ENCODE measurements at regions not wholly inside any gene's neighbourhood (a gene's known extent, or its start where the extent isn't known, plus 50 kb on each side); places are given as distances from the start of the nearest gene placed in this dataset.

- Histone ChIP-seq H3K27me3 (ENCODE audit: control insufficient read depth, insufficient read depth, low read length) (no peaks in the 10 kb centered on the region), H3K36me3 (replicated peaks; ENCODE audit: control insufficient read depth, insufficient read depth, low read length) (no peaks in the 10 kb centered on the region), H3K4me3 (ENCODE audit: insufficient read depth, low read depth, low read length) (no peak overlapping the region)
- DNase-seq = no peak
Measured at GRCh38 chr9:8158574-8158973, 359.0 kb upstream of the DMAC1 start.

GRCh38 chr9:8157683-8158324 lies 358.2 kb upstream of the DMAC1 start:
- H3K27me3 ChIP-seq (ENCODE audit: control insufficient read depth, insufficient read depth, low read length) = no peaks in the 10 kb centered on the region
- H3K4me3 ChIP-seq (ENCODE audit: insufficient read depth, low read depth, low read length) = no peak overlapping the region
- no peak for DNase-seq
- no peaks in the 10 kb centered on the region for H3K36me3 ChIP-seq (replicated peaks; ENCODE audit: control insufficient read depth, insufficient read depth, low read length)

GRCh38 chr9:8156346-8156745 lies 356.8 kb upstream of the DMAC1 start:
- no peak for DNase-seq
- no peaks in the 10 kb centered on the region for H3K27me3 ChIP-seq (ENCODE audit: control insufficient read depth, insufficient read depth, low read length)
- H3K4me3 ChIP-seq (ENCODE audit: insufficient read depth, low read depth, low read length) = no peak overlapping the region
- H3K36me3 ChIP-seq (replicated peaks; ENCODE audit: control insufficient read depth, insufficient read depth, low read length) = no peaks in the 10 kb centered on the region

GRCh38 chr9:8155706-8156105 lies 356.1 kb upstream of the DMAC1 start:
- Histone ChIP-seq H3K36me3 (replicated peaks; ENCODE audit: control insufficient read depth, insufficient read depth, low read length) (no peaks in the 10 kb centered on the region), H3K27me3 (ENCODE audit: control insufficient read depth, insufficient read depth, low read length) (no peaks in the 10 kb centered on the region), H3K4me3 (ENCODE audit: insufficient read depth, low read depth, low read length) (no peak overlapping the region)
- no peak for DNase-seq

- no peak for DNase-seq
- no peaks in the 10 kb centered on the region for H3K27me3 ChIP-seq (ENCODE audit: control insufficient read depth, insufficient read depth, low read length)
Measured at GRCh38 chr9:8143677-8144076, 344.1 kb upstream of the DMAC1 start.

GRCh38 chr9:8140557-8140956 lies 341.0 kb upstream of the DMAC1 start:
- Histone ChIP-seq H3K4me3 (ENCODE audit: insufficient read depth, low read depth, low read length) (no peak overlapping the region), H3K27me3 (ENCODE audit: control insufficient read depth, insufficient read depth, low read length) (no peaks in the 10 kb centered on the region), H3K36me3 (replicated peaks; ENCODE audit: control insufficient read depth, insufficient read depth, low read length) (no peaks in the 10 kb centered on the region)
- DNase-seq = no peak

More at GRCh38 chr9:8143677-8144076, 344.1 kb upstream of the DMAC1 start:
- Histone ChIP-seq H3K4me3 (ENCODE audit: insufficient read depth, low read depth, low read length) (no peak overlapping the region), H3K36me3 (replicated peaks; ENCODE audit: control insufficient read depth, insufficient read depth, low read length) (no peaks in the 10 kb centered on the region)

- H3K36me3 ChIP-seq (replicated peaks; ENCODE audit: control insufficient read depth, insufficient read depth, low read length) = no peaks in the 10 kb centered on the region
- H3K27me3 ChIP-seq (ENCODE audit: control insufficient read depth, insufficient read depth, low read length) = no peaks in the 10 kb centered on the region
- H3K4me3 ChIP-seq (ENCODE audit: insufficient read depth, low read depth, low read length) = no peak overlapping the region
- DNase-seq = no peak
Measured at GRCh38 chr9:8139756-8140155, 340.2 kb upstream of the DMAC1 start.

- Histone ChIP-seq H3K4me3 (ENCODE audit: insufficient read depth, low read depth, low read length) (no peak overlapping the region), H3K36me3 (replicated peaks; ENCODE audit: control insufficient read depth, insufficient read depth, low read length) (no peaks in the 10 kb centered on the region), H3K27me3 (ENCODE audit: control insufficient read depth, insufficient read depth, low read length) (no peaks in the 10 kb centered on the region)
- DNase-seq = no peak
Measured at GRCh38 chr9:8136477-8136876, 336.9 kb upstream of the DMAC1 start.

GRCh38 chr9:8134635-8135034 lies 335.1 kb upstream of the DMAC1 start:
- Histone ChIP-seq H3K4me3 (ENCODE audit: insufficient read depth, low read depth, low read length) (no peak overlapping the region), H3K36me3 (replicated peaks; ENCODE audit: control insufficient read depth, insufficient read depth, low read length) (no peaks in the 10 kb centered on the region), H3K27me3 (ENCODE audit: control insufficient read depth, insufficient read depth, low read length) (no peaks in the 10 kb centered on the region)
- no peak for DNase-seq

GRCh38 chr9:8133606-8134005 lies 334.0 kb upstream of the DMAC1 start:
- no peak overlapping the region for H3K4me3 ChIP-seq (ENCODE audit: insufficient read depth, low read depth, low read length)
- H3K36me3 ChIP-seq (replicated peaks; ENCODE audit: control insufficient read depth, insufficient read depth, low read length) = no peaks in the 10 kb centered on the region
- no peaks in the 10 kb centered on the region for H3K27me3 ChIP-seq (ENCODE audit: control insufficient read depth, insufficient read depth, low read length)
- no peak for DNase-seq

GRCh38 chr9:8115570-8115969 lies 316.0 kb upstream of the DMAC1 start:
- Histone ChIP-seq H3K4me3 (ENCODE audit: insufficient read depth, low read depth, low read length) (no peak overlapping the region), H3K27me3 (ENCODE audit: control insufficient read depth, insufficient read depth, low read length) (no peaks in the 10 kb centered on the region), H3K36me3 (replicated peaks; ENCODE audit: control insufficient read depth, insufficient read depth, low read length) (no peaks in the 10 kb centered on the region)
- DNase-seq = no peak

- no peaks in the 10 kb centered on the region for H3K36me3 ChIP-seq (replicated peaks; ENCODE audit: control insufficient read depth, insufficient read depth, low read length)
- no peaks in the 10 kb centered on the region for H3K27me3 ChIP-seq (ENCODE audit: control insufficient read depth, insufficient read depth, low read length)
- DNase-seq = no peak
- H3K4me3 ChIP-seq (ENCODE audit: insufficient read depth, low read depth, low read length) = no peak overlapping the region
Measured at GRCh38 chr9:8114826-8115225, 315.2 kb upstream of the DMAC1 start.

- Histone ChIP-seq H3K36me3 (replicated peaks; ENCODE audit: control insufficient read depth, insufficient read depth, low read length) (no peaks in the 10 kb centered on the region), H3K4me3 (ENCODE audit: insufficient read depth, low read depth, low read length) (no peak overlapping the region), H3K27me3 (ENCODE audit: control insufficient read depth, insufficient read depth, low read length) (no peaks in the 10 kb centered on the region)
- no peak for DNase-seq
Measured at GRCh38 chr9:8106362-8106761, 306.8 kb upstream of the DMAC1 start.

GRCh38 chr9:8101607-8102006 lies 302.0 kb upstream of the DMAC1 start:
- Histone ChIP-seq H3K4me3 (ENCODE audit: insufficient read depth, low read depth, low read length) (no peak overlapping the region), H3K27me3 (ENCODE audit: control insufficient read depth, insufficient read depth, low read length) (no peaks in the 10 kb centered on the region), H3K36me3 (replicated peaks; ENCODE audit: control insufficient read depth, insufficient read depth, low read length) (no peaks in the 10 kb centered on the region)
- no peak for DNase-seq

- H3K27me3 ChIP-seq (ENCODE audit: control insufficient read depth, insufficient read depth, low read length) = no peaks in the 10 kb centered on the region
- no peak overlapping the region for H3K4me3 ChIP-seq (ENCODE audit: insufficient read depth, low read depth, low read length)
- H3K36me3 ChIP-seq (replicated peaks; ENCODE audit: control insufficient read depth, insufficient read depth, low read length) = no peaks in the 10 kb centered on the region
- no peak for DNase-seq
Measured at GRCh38 chr9:8096091-8096490, 296.5 kb upstream of the DMAC1 start.

- H3K27me3 ChIP-seq (ENCODE audit: control insufficient read depth, insufficient read depth, low read length) = no peaks in the 10 kb centered on the region
- DNase-seq = no peak
- no peaks in the 10 kb centered on the region for H3K36me3 ChIP-seq (replicated peaks; ENCODE audit: control insufficient read depth, insufficient read depth, low read length)
- no peak overlapping the region for H3K4me3 ChIP-seq (ENCODE audit: insufficient read depth, low read depth, low read length)
Measured at GRCh38 chr9:8095672-8096086, 296.1 kb upstream of the DMAC1 start.
